Colon (tissue), 2 donors: ENCODE measurements at regions not wholly inside any gene's neighbourhood (a gene's known extent, or its start where the extent isn't known, plus 50 kb on each side); places are given as distances from the start of the nearest gene placed in this dataset.
"Not testable (repeated sequence)": the region's sequence is repeated elsewhere in the genome, so short reads cannot be mapped to it uniquely, and the experiment has no call there.

Source experiments
- FAIRE-seq: peaks from 2 replicates; lab custom pipeline; 2012; peaks lifted over from hg19 to GRCh38; lab: Jason Lieb, UNC
- donor health status: control.
- donor health status: control.

DNA sequence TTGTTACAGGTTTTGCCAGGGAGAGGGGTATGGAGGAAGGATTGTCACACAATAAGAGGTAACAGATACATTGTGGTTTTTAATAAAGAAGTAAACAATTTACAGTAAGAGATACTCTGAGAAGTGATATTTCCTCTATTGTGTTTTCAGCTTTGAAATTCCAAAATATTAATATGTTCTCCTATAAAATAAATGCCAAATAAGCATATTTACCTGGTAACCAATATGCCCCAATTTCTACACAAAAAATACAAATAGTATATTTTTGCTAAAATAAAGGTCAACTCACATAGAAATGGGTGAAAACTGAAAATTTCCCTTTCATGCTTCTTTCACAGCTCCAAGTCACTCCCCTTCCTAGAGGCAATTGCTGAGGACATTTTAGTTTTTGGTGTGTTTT is 437.4 kb upstream of the UBE2E2 start:
- FAIRE-seq: no peak

DNA sequence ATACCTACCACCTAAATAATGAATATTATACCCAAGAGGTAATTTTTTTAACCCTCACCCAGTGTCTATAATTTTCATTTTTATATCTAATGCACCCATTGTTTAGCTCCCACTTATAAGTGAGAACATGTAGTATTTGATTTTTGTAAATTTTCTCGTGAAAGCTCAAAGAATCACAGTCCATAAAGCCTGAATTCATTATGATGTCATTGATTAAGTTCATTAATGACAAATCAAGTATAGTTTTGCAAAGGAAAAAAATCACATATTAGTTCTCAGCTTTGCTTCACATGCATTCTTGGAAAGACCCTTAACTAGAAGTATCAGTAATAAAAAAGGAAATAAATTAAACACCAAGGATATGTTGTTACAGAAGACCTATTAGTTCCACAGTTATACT is 425.3 kb upstream of the UBE2E2 start:
- no peak for FAIRE-seq

DNA sequence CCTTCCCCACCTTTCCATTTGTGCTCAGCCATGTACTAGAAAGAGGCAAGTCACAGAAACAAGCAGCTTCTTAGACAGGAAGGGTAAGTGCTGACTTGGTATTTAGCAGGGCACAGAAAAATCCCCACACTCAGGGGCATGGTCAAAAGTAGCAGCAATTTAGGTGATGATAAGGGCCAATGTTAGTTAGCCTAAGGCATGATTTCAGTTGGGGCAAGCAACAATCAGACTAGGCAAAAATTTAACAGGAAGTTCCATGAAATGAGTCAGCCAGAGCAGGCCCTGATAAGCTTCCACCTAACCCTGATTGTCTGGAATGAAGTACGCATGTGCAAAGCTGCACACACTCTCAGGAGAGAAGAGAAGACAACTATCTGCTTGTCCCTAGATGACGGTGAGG is 423.4 kb upstream of the UBE2E2 start:
- FAIRE-seq: no peak

DNA sequence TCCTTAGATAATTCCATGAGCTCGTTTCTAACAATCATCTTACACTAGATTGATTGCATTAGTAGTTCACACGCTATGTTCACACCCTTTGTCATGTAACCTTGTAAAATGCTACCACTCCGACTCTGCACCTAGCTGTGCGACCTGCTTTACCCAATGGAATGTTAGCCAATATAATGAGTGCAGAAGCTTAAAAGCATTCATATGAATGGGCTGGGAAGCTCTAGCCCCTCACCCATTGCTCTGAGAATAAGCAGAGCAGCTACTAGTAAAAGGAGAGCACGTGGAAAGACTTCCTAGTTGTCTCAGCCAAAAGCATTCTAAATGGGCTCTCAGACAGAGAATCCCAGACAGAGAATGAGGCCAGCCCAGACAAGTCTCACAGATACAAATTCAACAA is 410.6 kb upstream of the UBE2E2 start:
- FAIRE-seq: no peak

DNA sequence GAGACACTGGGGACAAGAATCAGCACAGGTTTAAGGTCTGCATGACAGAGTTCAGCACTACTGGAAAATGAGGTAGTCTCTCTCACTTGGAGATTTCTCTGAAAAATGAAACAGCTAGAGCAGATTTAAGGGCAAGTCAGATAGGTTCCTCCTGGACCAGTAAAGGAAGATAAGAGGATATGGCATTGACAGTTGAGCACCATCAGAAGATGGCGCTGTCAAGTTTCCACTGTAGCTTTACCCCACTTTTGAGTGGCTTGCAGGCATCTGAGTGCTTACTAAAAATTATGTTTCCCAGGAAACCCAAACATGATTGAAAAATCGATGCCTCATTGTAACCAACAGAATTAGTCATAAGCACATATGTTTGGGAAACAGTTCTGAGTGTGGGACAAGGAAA is 407.2 kb upstream of the UBE2E2 start:
- no peak for FAIRE-seq

DNA sequence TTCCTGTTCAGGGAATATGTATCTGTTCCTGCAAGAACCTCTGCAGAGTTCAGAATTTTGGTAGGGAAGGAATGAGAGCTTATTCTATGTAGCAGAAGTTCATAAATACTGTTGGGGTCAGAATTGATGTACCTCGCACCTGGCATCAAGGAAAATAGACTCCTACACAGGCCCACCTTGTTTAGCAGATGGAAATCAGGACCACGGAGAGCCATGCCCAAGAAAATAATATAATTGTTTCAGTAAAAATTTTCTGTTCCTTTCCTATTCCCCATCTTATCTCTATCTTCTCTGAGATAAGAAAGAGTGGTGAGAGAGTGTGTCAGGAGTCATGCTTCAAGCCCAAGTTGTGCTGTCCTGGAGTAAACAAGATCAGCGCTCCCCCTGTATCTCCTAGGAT is 404.7 kb upstream of the UBE2E2 start:
- FAIRE-seq: no peak

DNA sequence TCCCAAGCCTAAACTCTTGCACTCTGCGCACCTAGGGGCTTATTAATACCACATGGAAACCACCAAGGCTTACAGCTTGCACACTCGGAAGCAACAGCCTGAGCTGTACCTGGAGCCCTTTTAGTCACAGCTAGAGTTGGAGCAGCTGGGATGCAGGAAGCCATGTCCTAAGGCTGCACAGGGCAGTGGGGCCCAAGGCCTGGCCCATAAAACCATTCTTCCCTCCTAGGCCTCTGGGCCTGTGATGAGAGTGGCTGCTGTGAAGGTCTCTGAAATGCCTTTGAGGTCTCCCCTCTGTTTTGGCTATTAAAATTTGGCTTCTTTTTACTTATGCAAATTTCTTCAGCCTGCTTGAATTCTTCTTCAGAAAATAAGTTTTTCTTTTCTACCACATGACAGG is 383.9 kb upstream of the UBE2E2 start:
- no peak for FAIRE-seq

DNA sequence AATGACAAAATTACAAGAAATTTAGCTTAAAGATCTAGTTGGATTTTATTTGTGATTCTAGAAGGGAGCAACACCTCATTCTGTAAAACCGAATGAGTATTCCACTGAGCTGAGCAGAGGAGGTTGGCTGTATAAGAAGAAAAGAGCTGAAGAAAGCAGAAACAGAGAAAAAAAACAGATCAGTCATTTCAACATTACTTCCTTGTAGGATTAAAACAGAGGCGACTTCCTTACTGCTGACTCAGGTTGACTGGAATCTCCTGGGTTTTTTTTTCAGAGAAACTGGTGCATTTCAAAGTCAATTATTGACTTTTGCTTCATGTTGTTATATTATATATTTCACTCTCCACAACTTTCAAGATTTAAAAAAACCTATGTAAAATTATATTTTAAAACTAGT is 368.1 kb upstream of the UBE2E2 start:
- no peak for FAIRE-seq

DNA sequence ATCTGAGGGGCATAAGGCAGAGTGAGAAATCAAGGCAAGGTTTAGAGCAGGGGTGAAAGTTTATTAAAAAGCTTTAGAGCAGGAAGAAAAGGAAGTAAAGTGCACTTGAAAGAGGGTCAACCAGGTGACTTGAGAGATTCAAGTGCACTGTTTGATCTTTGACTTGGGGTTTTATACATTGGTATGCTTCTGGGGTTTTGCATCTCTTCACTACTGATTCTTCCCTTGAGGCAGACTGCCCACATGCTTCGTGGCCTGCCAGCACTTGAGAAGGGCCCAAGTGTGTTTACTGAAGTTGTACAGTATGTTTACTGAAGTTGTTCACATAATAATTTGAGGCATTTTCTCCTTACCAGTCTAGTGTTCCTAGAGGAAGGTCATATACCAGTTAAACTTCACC is 367.0 kb upstream of the UBE2E2 start:
- no peak for FAIRE-seq

DNA sequence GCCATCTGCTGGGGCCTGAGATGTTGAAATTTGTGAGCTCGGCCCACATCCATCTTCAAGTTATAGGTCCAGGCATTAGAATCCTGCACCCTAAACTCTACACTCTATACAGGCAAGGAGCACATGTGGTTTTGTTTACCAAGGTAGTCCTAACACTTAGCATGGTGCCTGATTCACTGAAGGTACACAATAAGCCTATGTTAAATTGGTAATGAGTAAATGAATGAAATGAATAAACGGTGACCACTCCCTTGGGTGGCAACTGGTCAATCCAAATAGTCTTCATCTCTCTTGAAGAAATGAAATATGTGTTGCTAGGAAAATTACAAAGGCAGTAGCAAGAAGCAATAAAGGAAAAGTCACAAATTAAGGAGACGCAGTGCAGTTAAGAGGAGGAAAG is 359.3 kb upstream of the UBE2E2 start:
- no peak for FAIRE-seq

DNA sequence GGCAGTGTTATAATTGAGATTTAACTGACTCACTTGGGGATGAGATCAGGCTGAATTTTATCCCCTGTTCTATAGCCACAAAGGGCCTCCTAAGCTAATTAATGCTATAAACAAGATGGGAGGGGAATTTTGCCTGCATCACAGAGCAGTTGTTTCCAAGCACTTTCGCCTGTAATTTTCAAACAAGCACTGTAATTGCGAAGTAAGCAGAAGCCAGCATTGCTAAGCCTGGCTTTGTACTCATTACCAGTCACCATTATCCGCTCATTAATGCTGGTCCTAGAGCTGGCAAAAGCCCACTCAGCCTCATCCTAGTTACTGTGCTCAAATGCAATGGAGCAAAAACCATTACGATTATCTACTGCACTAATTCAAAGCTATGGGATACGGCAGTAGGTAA is 356.6 kb upstream of the UBE2E2 start:
- no peak for FAIRE-seq

DNA sequence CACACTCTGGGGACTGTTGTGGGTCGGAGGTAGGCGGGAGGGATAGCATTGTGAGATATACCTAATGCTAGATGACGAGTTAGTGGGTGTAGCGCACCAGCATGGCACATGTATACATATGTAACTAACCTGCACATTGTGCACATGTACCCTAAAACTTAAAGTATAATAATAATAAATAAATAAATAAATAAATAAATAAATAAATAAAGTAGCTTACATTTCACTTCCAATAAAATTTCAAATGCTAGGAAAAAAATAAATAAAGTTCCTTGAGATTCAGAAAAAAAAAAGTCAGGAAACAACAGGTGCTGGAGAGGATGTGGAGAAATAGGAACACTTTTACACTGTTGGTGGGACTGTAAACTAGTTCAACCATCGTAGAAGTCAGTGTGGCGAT is 353.5 kb upstream of the UBE2E2 start:
- FAIRE-seq: not testable (repeated sequence)

DNA sequence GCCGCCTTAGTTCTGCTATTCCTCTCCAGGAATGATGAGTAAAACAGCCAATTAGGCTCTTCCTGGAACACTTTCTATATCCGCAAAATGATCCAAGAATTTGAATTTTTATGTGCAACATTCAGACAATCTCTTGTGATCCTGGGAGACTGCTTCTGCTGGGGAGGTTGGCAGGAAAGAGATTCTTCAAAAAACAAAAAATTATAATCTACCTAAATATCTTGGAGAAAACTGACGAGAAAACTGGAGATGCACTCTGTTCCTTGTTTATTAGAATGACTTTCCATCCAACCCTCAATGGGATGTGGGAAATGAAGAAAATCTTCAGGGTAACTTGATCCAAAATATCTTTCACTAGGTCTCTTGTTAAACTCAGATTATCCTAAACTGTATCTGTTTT is 346.3 kb upstream of the UBE2E2 start:
- no peak for FAIRE-seq

DNA sequence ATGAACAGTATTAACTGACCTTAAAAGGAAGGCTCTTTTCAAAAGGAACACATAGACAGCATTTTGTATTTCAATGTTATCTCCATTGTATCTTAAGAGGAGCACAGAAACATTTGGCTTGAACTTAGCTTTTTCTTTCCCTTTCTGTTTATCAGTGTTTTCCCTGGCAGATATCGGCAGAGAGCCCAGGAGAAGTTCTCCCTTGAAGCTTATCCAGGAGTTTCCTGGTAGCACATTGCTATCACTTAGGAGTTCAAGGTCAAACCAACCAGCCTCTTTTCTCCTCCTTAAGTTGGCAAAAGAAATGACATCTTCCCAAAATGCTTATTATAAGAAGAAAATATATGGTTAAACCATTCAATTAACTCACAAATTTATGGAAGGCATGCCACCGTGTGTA is 344.6 kb upstream of the UBE2E2 start:
- no peak for FAIRE-seq

DNA sequence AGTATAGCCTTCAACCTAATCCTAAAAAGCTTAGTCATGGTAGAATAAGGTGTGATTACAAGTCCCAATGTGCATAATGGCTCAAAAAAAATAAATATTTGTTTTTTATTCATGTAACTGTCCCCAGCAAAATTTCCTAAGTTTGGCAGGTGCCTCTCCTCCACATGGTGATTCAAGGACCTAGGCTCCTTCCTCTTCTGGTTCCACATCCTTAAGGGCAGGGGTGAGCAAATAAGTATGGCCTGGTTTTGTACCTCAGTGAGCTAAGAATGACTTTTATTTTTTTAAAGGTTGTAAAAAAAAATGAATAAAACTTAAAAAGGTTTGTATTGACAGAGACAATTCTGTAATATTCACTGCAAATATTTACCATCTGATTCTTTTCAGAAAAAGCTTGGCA is 343.5 kb upstream of the UBE2E2 start:
- FAIRE-seq: no peak

DNA sequence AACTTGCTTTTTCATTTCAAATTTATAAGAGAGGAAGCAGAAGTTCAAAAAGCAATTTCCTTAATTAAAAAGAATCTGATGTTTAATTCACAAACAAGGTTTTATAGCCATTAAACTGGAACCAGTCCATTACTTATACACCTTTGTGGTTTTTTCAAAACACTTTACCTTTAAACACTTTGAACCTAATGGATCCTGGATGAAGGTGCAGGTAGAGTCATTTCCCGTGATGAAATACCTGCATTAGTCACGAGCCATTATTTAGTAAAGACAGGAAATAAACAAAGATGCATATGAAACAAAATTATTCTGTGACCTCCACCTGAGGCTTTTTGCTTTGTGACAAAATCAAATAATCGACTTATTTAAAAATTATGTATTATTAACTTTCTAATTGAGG is 341.7 kb upstream of the UBE2E2 start:
- FAIRE-seq: no peak

DNA sequence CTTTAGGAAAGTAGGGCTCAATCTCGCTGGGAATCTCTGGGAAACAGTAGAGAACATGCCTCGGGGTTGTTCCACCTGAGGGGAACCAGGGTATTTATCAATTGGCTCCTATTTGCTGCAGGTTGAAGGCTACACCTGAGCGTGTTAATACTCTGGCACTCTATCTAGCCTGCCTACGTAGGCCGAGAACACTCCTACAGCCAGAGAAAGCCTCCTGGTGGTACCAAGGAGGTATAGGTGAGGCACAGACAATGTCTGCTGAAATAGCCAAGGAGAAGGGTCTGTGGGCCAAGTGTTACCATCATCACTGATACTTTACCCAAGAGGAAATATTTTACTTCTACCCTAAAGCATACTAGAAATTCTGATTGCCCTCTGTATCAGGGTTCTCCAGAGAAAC is 341.0 kb upstream of the UBE2E2 start:
- FAIRE-seq: no peak

DNA sequence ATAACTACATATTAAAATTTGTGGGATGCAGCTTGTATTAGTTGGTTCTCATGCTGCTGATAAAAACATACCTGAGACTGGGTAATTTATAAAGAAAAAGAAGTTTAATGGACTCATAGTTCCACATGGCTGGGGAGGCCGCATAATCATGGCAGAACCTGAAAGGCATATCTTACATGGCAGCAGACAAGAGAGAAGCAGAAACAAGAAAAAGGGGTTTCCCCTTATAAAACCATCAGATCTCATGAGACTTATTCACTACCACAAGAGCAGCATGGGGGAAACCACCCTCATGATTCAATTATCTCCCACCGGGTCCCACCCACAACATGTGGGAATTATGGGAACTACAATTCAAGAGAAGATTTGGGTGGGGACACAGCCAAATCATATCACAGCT is 320.3 kb upstream of the UBE2E2 start:
- not testable (repeated sequence) for FAIRE-seq

DNA sequence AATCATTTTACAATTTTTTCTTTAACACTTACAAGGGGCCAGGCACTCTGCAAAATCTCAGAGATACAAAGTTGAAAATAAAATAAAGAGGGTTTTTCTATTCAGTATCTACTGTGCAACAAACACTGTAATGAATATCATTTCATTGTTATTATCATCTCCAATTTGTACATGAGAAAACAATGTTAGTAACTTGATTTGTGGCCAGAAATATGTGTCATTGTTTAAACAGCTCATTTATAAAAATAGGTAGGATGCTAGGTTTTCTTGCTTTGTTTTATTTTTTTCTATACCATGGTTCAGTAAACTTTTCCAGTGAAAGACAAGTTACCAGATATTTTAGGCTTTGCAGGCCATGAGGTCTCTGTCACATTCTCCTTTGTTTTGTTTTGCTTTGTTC is 318.1 kb upstream of the UBE2E2 start:
- FAIRE-seq: no peak

DNA sequence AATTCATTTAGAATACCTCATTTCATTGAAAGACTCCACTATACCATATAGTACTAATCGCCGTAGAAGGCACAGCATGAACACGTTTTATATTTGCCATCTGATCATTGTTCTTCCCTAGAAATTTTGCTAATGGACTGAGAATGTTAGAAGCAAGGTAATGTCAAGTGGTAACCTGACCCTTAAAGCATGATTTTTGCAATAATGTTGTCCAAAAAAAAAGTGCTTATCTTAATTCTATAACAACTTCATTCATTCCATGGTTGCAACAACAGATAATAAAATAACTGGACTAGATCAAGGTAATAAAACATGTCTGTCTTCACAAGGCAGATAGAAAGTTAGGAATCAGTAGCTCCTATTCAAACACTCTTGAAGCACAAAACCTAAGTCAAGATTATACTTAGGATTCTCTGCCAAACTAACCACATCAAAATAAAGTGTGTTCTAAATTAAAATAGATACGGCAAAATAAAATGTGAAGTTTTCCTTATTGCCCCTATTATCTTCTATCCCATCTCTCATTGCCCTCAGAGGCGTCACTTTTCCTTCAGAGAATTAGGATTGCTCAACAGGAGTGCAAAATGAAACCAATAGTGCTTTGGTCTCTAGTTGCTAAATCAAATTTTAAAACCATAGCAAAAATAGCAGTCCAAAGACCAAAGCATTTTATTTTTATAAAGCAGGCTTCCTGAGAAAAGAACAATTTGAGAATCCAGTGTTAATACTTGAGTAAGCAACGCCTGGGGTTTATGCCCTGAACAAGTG is 317.4 kb upstream of the UBE2E2 start:
- FAIRE-seq: no peak

DNA sequence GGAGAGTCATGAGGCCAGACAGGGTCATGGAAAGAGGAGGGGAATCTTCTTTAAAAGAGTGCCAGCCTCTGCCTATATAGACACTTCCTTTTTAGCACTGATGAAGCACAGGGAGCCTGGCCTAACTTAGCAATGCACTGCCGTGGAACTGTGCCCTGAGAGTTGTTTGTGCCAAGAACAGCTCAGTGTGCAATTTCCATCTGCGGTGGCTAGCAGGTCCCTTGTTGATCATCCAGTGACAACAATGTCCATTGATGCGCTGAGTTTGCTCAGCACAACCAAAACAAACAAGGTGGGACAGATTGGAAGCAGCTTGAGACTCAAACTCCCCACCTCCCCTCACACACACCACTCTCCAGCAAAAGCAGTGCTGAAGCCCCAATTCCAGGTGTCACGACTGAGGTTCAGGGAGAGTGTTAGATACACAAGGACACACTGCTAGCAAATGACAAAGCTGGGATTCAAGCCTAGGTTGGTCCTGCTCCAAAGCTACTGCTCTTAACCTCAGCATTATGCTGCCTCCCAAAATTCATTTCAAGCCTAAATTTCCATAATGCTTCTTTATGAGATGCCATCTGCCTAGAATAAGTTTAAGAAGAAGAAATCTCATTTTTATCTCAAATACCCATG is 316.6 kb upstream of the UBE2E2 start:
- no peak for FAIRE-seq

DNA sequence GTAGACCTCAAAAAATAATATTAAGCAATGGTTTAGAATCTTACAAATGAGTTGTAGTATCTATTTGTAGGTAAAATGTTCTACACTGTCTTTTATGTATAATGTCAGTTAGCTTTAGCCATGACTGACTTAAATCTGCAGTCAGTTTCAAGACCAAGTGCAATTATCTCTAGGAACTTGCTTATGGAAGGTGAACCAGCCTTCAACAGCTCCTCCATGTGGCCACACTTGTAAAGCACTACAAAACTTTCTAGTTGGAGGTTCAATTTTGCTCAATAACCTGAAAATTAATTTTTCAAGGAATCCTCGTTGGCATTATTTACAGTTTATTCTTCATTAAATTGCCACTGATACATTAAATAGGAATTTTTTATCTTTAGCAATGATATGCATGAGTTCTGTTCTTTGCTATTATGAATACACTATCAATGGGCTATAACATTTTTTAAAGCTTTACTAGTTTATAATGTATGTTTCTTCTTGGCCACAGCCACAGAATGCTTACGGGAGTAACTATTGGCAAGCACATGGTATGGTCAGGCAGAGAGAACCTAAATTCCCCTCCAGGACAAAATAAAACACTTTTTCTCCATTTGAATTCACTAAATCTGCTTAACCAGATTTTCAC is 315.3 kb upstream of the UBE2E2 start:
- FAIRE-seq: no peak

DNA sequence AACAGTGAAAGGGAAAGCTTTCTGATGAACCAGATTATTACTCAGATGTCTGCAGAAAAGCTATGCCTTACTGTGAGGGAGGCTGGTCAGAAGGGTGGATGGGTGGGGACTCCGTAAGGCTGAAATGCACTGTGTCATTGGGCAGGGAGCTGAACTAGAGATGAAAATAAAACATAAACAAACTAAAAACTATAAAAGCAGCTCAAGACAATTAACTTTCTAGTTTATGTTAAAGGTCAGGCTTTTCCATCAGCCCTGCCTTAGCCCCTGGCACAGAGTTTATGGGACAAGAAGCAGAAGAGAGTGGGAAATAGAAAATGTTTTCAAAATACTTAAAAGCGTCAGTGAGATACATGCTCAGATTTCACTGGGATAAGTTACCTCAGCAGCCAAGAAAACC is 310.0 kb upstream of the UBE2E2 start:
- no peak for FAIRE-seq
